H1 (cell line): ENCODE measurements at regions not wholly inside any gene's neighbourhood (a gene's known extent, or its start where the extent isn't known, plus 50 kb on each side); places are given as distances from the start of the nearest gene placed in this dataset.

Experiments
- CEBPB ChIP-seq: IDR thresholded peaks from 2 replicates; pipeline ENCODE4 v1.6.1; 2012; ENCODE audit warnings: low read depth, low read length
- CHD2 ChIP-seq: IDR thresholded peaks from 2 replicates; pipeline ENCODE4 v1.6.1; 2012; ENCODE audit warnings: low read length, improper control_type of control experiment
- CTCF ChIP-seq, 3 experiments: IDR thresholded peaks; 1 replicate in 2 of 3; 2 replicates in 1 of 3; pipeline versions ENCODE4 v1.5.1 to v1.6.1; 2011; ENCODE audit warnings: low read length in 3 of 3, mild to moderate bottlenecking in 3 of 3, inconsistent platforms in 2 of 3, low read depth in 1 of 3, moderate library complexity in 1 of 3; ENCODE audit not compliant: insufficient read depth in 1 of 3; ENCODE audit errors: control extremely low read depth in 1 of 3
- POLR2AphosphoS5 ChIP-seq: IDR thresholded peaks from 2 replicates; pipeline ENCODE4 v1.6.1; 2011; ENCODE audit warnings: low read depth, low read length
- TAF1 ChIP-seq: IDR thresholded peaks from 2 replicates; pipeline ENCODE4 v1.6.1; 2011; ENCODE audit warnings: mild to moderate bottlenecking, low read depth, low read length
- ZNF274 ChIP-seq: IDR thresholded peaks from 2 replicates; pipeline ENCODE4 v1.7.0; 2012; ENCODE audit warnings: low read length, borderline replicate concordance; ENCODE audit errors: extremely low read depth

GRCh38 chr7:138400400-138400886, 59.6 kb upstream of the TRIM24 start:
- TF ChIP-seq ZNF274 (no peak), POLR2AphosphoS5 (no peak), CHD2 (no peak), TAF1 (no peak), CTCF (IDR thresholded peaks at IDR 0.05; ENCODE audit: control extremely low read depth in 1 of 3, insufficient read depth in 1 of 3, low read depth in 1 of 3, low read length in 3 of 3) (no peak), CEBPB (no peak)
